ENCODE measurements at regions not wholly inside any gene's neighbourhood (a gene's known extent, or its start where the extent isn't known, plus 50 kb on each side); places are given as distances from the start of the nearest gene placed in this dataset.

- TF ChIP-seq CTCF (IDR thresholded peaks at IDR 0.05) (no peak), POLR2A (IDR thresholded peaks at IDR 0.05) (no peak)
Observed at GRCh38 chr2:16565481-16565880, 100.2 kb downstream of the CYRIA start.
